NCI-H2227 (cell line): ENCODE measurements at regions not wholly inside any gene's neighbourhood (a gene's known extent, or its start where the extent isn't known, plus 50 kb on each side); places are given as distances from the start of the nearest gene placed in this dataset.
"Not testable (repeated sequence)": the region's sequence is repeated elsewhere in the genome, so short reads cannot be mapped to it uniquely, and the experiment has no call there.

Experiments used
- DNase-seq: peaks from one replicate; lab custom pipeline; 2025; ENCODE audit not compliant: unreplicated experiment; lab: John Stamatoyannopoulos, UW

- DNase-seq = no peak
These were observed 208.2 kb upstream of the DCC start for GRCh38 chr18:52131845-52132244.

GRCh38 chr18:52136532-52136931 lies 203.5 kb upstream of the DCC start:
- DNase-seq = no peak

DNA sequence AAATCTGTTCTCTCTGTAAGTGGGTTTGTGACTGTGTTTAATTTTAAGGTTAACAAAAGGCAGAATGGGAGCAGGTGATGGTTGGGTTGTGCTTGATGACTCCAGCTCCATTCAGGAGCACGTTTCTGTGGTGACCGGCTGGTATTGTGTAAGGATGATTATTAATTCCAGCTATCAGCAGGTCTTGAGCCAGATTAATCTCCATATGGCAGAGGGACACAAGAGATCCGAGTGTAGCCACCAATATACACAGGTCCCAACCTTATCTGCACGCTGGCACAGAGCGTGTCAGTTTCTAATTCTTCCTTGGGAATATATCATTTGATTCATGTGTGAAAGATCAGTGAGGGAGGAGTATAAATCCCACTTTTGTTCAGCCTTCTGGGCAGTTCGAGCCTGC lies 199.0 kb upstream of the DCC start:
- no peak for DNase-seq

- DNase-seq = no peak
These were observed 189.9 kb upstream of the DCC start for GRCh38 chr18:52150050-52150449.

GRCh38 chr18:52152036-52152435 lies 188.0 kb upstream of the DCC start:
- DNase-seq = no peak

- no peak for DNase-seq
These were observed 183.8 kb upstream of the DCC start for GRCh38 chr18:52156166-52156565.

DNA sequence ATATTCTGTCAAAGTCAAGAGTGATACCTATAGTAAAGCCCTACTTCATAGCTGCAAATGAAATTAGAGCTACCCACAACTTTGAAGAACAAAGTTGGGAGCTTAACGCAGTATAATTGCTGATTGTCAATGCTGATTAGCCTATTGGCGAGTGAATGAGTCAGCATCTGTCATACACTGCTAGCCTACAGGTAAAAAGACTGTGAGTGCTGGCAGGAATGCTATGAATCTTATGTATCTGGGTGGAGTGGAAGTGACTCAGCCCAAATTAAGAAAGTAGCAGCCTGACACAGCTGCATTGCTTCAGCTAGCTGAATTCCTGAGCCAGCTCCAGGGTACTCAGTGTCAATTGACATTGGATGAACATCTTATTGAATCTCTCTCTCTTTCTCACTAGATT lies 179.4 kb upstream of the DCC start:
- DNase-seq = no peak

GRCh38 chr18:52163478-52163877 lies 176.5 kb upstream of the DCC start:
- DNase-seq = no peak

GRCh38 chr18:52168131-52168530 lies 171.9 kb upstream of the DCC start:
- DNase-seq = not testable (repeated sequence)

DNA sequence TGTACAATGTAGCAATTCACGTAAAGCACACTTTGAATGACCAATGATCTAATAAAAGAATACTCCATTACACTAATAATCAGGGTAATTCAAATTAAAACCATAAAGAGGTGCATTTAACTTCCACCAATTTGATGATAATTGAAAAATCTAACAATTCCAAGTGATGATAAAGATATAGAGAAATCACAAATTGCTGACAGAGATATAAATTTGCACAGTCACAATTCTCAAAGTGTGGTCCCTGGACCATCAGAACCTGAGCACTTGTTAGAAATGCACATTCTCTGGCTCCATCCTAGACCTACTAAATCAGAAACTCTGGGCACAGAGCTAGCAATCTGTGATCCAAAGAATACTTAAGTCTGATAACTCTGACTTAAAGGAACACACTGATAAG lies 165.8 kb upstream of the DCC start:
- DNase-seq = no peak

DNA sequence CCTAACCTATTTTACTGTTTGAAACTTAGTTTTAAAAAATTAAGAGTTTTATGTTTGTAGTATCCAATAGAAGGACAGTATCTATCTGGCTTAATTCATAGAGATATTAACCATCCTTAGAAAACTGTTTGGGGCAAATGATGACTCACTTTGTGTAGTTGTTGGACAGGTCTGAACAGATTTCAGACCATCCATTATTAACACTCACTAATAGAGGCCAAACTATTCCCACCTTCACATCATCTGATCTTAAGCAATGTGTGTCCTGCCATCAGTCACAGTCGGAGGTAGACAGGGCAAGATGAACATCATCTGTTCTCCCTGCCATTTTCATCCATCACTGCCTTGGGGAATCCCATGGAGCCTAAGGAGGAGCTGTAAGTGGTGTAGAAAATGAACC lies 164.6 kb upstream of the DCC start:
- no peak for DNase-seq

DNA sequence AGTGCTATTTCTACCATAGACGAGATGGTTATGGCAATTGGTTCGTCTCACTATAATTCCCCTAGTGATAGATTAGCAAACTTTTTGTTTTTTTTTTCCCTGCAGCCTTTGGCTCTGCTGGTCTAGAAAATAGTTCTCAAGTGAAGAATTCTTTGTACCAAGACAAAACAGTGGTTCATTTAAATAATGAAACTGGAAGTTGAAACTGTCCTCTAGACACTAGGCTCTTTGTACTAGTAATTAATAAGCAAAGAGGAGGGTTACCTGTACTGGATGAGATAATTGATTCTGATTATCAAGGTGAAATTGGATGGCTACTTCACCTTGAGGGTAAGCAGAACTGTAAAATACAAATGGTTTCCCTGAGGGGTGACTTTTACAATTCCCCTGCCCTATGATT lies 156.9 kb upstream of the DCC start:
- DNase-seq = no peak

DNA sequence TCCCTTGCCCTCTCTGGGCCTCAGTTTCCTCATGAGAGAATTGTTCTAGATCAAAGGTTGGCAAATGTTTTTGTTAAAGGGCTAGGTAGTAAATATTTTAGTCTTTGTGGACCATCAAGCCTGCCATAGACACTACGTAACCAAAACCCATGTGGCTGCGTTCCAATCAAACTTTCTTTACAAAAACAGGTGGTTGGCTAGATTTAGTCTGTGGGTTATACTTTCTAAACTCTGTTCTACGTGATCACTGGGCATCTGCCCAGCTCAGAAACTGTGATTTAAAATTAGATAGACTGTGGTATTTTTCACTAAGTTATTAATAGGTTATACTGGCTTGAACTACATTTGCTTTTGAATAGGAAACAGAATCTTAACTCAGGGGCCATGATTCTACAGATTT lies 149.8 kb upstream of the DCC start:
- DNase-seq = no peak

DNA sequence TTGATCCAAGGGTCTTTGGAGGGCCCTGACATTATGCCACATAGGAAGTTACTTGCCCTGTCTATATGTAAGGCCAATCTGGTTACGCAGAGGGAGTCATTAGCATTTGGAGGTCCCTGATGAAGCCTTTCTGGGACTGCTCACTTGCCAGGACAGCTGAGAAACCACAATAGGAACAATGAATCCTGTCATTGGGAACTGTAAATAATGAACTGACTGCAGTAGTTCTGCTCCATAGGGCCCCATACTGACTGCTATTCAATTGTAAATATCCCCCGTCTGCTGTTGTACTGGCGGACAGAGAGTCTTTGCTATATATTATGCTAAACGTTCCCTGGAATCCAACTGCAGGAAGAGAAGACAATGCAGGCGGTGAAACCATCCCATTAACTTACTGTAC lies 149.4 kb upstream of the DCC start:
- DNase-seq = no peak

GRCh38 chr18:52200406-52200805 lies 139.6 kb upstream of the DCC start:
- no peak for DNase-seq

DNA sequence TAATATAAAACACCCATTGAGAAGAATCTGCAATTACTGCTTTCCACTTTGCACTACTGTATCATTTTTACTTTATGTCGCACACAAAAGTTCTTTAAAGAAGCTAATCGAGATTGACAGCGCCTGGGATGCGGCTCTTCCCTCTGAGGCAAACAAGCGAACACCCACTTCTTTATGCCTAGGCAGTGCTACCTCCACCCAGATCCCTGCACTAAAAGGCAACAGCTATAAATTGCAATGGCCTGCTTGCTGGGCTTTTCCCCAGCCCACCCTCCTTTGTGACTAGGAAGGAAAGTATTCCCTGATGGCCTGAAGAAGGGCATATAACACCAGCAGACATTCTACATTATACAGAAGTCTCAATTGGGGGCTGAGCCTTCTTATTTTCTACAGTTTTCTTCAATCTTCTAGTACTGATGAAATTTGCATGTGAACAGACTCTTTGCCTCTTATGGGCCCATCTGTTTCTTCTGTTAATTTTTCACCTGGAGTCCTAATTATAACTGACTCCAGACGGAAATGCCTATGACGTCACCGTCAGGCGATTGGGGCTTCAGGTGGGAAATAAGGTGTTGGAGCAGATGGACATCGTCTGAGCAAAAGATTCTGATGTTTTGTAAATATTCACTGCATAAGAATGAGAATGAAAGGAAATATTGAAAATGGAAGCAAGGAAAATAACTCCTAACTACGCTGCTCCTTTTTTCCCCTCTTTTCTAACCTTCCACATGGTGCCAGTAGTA lies 138.9 kb upstream of the DCC start:
- DNase-seq = no peak

DNA sequence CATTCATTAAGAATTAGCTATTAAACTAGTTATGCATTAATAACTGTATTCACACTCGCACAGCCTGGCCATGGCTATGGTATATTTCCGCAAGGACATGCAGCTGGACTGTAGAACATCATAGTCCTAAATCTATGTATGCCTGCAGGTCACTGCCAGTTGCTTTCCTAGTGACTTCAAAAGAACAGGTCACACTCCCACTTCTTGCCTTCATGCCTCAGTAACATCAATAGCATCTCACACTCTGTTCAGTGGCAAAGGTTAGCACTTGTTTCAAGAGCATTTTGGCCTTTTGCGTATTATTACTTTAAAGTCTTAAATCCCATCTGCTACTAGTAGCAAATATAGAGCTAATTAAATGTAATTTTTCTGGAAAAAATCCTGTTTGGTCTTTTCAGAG lies 131.4 kb upstream of the DCC start:
- DNase-seq = no peak

DNA sequence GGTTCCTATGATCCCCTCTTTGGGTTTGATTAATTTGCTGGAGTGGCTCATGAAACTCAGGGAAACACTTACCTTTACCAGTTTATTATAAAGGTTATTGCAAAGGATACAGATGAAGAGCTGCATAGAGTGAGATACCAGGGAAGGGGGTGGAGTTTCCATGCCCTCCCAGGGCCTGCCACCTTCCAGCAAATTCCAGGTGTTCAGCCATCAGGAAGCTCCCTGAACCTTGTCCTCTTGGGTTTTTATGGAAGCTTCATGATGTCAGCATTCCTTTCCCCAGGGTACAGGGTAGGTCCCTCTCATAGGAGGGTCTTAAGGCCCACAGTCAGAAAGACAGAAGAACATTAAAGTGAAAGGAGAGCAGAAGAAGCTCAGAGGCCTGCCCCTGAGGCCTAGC lies 123.9 kb upstream of the DCC start:
- no peak for DNase-seq

- no peak for DNase-seq
These were observed 123.3 kb upstream of the DCC start for GRCh38 chr18:52216666-52217065.

GRCh38 chr18:52219102-52219501 lies 120.9 kb upstream of the DCC start:
- no peak for DNase-seq

DNA sequence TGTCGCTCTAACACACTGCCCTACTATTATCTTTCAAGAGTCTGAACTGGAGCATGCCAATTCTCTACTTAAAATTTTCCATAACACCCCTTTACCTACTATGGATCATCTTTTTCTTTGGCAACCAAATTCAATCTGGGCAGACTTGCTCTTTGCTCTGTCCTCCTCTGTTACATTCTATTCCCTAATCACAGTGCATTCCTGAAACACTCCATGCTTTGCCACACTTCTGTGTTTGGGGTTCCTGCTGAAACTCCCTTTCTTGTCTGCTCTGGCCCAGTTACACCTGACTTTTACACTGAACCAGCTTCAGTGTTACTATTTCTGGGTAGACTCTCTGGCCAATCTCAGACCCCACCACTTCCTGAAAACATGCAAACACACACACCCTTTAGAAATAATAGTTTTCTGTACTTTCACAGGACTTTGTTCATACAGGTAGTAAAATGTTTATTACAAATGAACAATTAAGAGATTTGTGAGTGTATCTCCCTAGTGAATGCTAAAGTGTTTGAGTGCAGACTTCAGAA lies 119.9 kb upstream of the DCC start:
- DNase-seq = no peak

DNA sequence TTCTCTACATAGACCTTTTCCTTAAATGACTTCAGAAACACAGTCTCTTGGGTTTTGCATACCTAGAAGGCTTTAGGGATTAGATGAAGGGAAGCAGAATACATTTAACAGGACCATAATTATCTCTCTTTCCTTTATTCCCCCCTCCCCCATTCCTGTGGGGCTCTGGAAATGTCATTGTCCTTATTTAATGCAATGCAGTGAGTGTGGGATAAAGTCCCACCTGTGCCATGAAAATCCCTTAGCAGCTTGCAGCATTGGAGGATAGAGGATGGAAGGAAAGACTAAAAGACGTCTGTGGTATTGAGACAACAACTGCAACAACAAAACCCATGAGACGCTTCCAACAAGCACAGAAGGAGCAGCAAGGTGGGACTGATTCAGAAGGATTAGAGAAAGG lies 117.8 kb upstream of the DCC start:
- DNase-seq = no peak

DNA sequence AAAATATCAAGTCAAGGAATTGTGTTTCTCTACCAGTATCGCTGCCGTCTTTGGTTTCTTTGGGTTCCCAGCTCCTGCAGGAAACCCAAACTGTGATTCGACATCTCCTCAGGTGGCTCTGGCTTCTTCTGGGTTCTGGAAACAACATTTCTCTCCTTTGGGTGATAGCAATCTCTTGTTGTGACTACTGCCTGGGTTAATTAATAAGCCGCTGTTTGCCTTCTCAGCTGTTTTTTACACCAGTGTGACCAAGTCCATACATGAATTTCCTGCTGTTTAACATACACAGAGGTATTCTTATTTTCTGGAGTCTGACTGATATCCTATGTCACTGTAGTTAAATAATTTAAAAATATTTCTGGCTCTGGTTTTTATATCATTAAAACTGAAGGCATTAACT lies 112.5 kb upstream of the DCC start:
- no peak for DNase-seq
